Neural progenitor cell (in vitro differentiated cells): ENCODE measurements at regions not wholly inside any gene's neighbourhood (a gene's known extent, or its start where the extent isn't known, plus 50 kb on each side); places are given as distances from the start of the nearest gene placed in this dataset.

Experiments used
- DNase-seq: peaks from one replicate; pipeline ENCODE4 v3.0.0-alpha.2; 2016; ENCODE audit warnings: low spot score
- H2AFZ ChIP-seq: fragments of 200-600 bp; sonication (generic); replicated peaks from 2 replicates; pipeline ENCODE4 v1.6.1; 2016; ENCODE audit warnings: antibody characterized with exemption
- H3F3A ChIP-seq: fragments of 200-600 bp; sonication (generic); 2 replicates; pipeline ENCODE4 v1.6.1; 2016; ENCODE audit warnings: antibody characterized with exemption, low read depth
- H3K27ac ChIP-seq: fragments of 200-600 bp; sonication (generic); 2 replicates; pipeline ENCODE4 v1.5.1; 2016; ENCODE audit warnings: mild to moderate bottlenecking
- H3K27me3 ChIP-seq: fragments of 200-600 bp; sonication (generic); 2 replicates; pipeline ENCODE4 v1.6.1; 2016; ENCODE audit warnings: mild to moderate bottlenecking, moderate library complexity
- H3K36me3 ChIP-seq: fragments of 200-600 bp; sonication (generic); 2 replicates; pipeline ENCODE4 v1.5.1; 2016
- H3K4me1 ChIP-seq: fragments of 200-600 bp; sonication (generic); 2 replicates; pipeline ENCODE4 v1.6.1; 2016; ENCODE audit warnings: mixed run types
- H3K4me2 ChIP-seq: fragments of 200-600 bp; sonication (generic); 2 replicates; pipeline ENCODE4 v1.6.1; 2016
- H3K4me3 ChIP-seq: fragments of 200-600 bp; sonication (generic); 2 replicates; pipeline ENCODE4 v1.5.1; 2016
- H3K79me2 ChIP-seq: fragments of 200-600 bp; sonication (generic); 2 replicates; pipeline ENCODE4 v1.6.1; 2016; ENCODE audit warnings: low read depth
- H3K9ac ChIP-seq: fragments of 200-600 bp; sonication (generic); 2 replicates; pipeline ENCODE4 v1.6.1; 2016
- H3K9me3 ChIP-seq: fragments of 200-600 bp; sonication (generic); 2 replicates; pipeline ENCODE4 v1.5.1; 2016; ENCODE audit warnings: low read depth
- H4K20me1 ChIP-seq: fragments of 200-600 bp; sonication (generic); 2 replicates; pipeline ENCODE4 v1.6.1; 2016; ENCODE audit warnings: low read depth
- H3K27ac Mint-ChIP-seq: 3 replicates; pipeline ENCODE4 v1.8.0; 2021; ENCODE audit warnings: mixed read lengths
- H3K27me3 Mint-ChIP-seq: 2 replicates; pipeline ENCODE4 v1.8.0; 2022; ENCODE audit warnings: low read depth, mild to moderate bottlenecking, inconsistent platforms, moderate library complexity, mixed read lengths; ENCODE audit not compliant: insufficient read depth
- H3K36me3 Mint-ChIP-seq: 3 replicates; pipeline ENCODE4 v1.8.0; 2021; ENCODE audit warnings: mixed read lengths
- H3K4me1 Mint-ChIP-seq: 3 replicates; pipeline ENCODE4 v1.8.0; 2021; ENCODE audit warnings: mixed read lengths
- H3K4me3 Mint-ChIP-seq: 3 replicates; pipeline ENCODE4 v1.8.0; 2021; ENCODE audit warnings: mild to moderate bottlenecking, moderate library complexity, mixed read lengths
- H3K9me3 Mint-ChIP-seq: 3 replicates; pipeline ENCODE4 v1.8.0; 2020; ENCODE audit warnings: mixed read lengths
- EZH2 ChIP-seq: fragments of 200-600 bp; sonication (generic); IDR thresholded peaks from 2 replicates; pipeline ENCODE4 v1.6.1; 2017; ENCODE audit warnings: antibody characterized with exemption, mild to moderate bottlenecking, moderate library complexity
- EZH2phosphoT487 ChIP-seq: fragments of 200-600 bp; sonication (generic); IDR thresholded peaks from 2 replicates; pipeline ENCODE4 v1.6.1; 2017; ENCODE audit warnings: antibody characterized with exemption
- TF ChIP-seq, protein P1 (sequence below): fragments of 200-600 bp; sonication (generic); IDR thresholded peaks from 2 replicates; pipeline ENCODE4 v1.5.1; 2017; ENCODE audit warnings: antibody characterized with exemption, mild to moderate bottlenecking

GRCh38 chr4:170662250-170662649 is 572.5 kb upstream of the AADAT start:
- no peak overlapping the region for H3K27ac Mint-ChIP-seq

DNA sequence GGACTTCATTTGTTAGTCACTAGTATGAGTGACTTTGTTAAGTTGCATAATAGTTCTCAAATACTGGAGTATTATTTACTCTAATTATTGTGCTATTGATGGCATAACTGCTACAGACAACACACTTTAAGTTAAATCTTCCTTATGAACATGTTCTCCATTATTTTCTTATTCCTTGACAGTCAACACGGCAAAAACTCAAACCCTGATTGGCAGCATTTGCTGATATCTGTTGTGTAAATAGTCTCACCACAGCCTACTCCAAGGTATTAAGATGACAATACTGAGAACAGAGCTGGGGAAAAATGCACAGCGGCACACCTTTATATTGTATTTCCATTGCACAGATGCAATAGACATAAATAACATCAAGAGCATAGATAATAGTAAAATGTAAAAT is 568.0 kb upstream of the AADAT start:
- H3K4me2 ChIP-seq: no peak overlapping the region
- H3K79me2 ChIP-seq: no peaks in the 10 kb centered on the region
- no peak overlapping the region for H3K27ac Mint-ChIP-seq
- no peak overlapping the region for H3K4me3 ChIP-seq
- no peak for DNase-seq
- TF ChIP-seq, protein P1, sequence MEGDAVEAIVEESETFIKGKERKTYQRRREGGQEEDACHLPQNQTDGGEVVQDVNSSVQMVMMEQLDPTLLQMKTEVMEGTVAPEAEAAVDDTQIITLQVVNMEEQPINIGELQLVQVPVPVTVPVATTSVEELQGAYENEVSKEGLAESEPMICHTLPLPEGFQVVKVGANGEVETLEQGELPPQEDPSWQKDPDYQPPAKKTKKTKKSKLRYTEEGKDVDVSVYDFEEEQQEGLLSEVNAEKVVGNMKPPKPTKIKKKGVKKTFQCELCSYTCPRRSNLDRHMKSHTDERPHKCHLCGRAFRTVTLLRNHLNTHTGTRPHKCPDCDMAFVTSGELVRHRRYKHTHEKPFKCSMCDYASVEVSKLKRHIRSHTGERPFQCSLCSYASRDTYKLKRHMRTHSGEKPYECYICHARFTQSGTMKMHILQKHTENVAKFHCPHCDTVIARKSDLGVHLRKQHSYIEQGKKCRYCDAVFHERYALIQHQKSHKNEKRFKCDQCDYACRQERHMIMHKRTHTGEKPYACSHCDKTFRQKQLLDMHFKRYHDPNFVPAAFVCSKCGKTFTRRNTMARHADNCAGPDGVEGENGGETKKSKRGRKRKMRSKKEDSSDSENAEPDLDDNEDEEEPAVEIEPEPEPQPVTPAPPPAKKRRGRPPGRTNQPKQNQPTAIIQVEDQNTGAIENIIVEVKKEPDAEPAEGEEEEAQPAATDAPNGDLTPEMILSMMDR: no peak
- TF ChIP-seq EZH2phosphoT487: no peak
- TF ChIP-seq EZH2: no peak
- H3K4me3 Mint-ChIP-seq: no peak overlapping the region
- H3K27me3 ChIP-seq: no peaks in the 10 kb centered on the region
- no peaks in the 10 kb centered on the region for H3K9me3 ChIP-seq
- no peaks in the 10 kb centered on the region for H3F3A ChIP-seq
- no peak overlapping the region for H2AFZ ChIP-seq
- no peaks in the 10 kb centered on the region for H4K20me1 ChIP-seq
- no peak overlapping the region for H3K9ac ChIP-seq
- H3K27ac ChIP-seq: no peak overlapping the region
- H3K36me3 Mint-ChIP-seq: no peaks in the 10 kb centered on the region
- peaks cover 2% of the 10 kb centered on the region for H3K4me1 Mint-ChIP-seq
- H3K9me3 Mint-ChIP-seq: no peaks in the 10 kb centered on the region
- no peaks in the 10 kb centered on the region for H3K27me3 Mint-ChIP-seq
- no peaks in the 10 kb centered on the region for H3K36me3 ChIP-seq
- no peaks in the 10 kb centered on the region for H3K4me1 ChIP-seq

More at GRCh38 chr4:170662250-170662649, 572.5 kb upstream of the AADAT start:
- no peak overlapping the region for H3K4me2 ChIP-seq
- H3K27ac ChIP-seq: no peak overlapping the region
- H3K9me3 ChIP-seq: no peaks in the 10 kb centered on the region
- H3K4me1 ChIP-seq: no peaks in the 10 kb centered on the region
- H3K36me3 Mint-ChIP-seq: no peaks in the 10 kb centered on the region
- peaks cover 2% of the 10 kb centered on the region for H3K4me1 Mint-ChIP-seq
- H3K4me3 Mint-ChIP-seq: no peak overlapping the region
- H3K4me3 ChIP-seq: no peak overlapping the region
- no peak for DNase-seq
- no peaks in the 10 kb centered on the region for H3K9me3 Mint-ChIP-seq
- TF ChIP-seq EZH2: no peak
- TF ChIP-seq, protein P1: no peak
- TF ChIP-seq EZH2phosphoT487: no peak
- H3F3A ChIP-seq: no peaks in the 10 kb centered on the region
- H3K36me3 ChIP-seq: no peaks in the 10 kb centered on the region
- no peaks in the 10 kb centered on the region for H4K20me1 ChIP-seq
- H3K27me3 Mint-ChIP-seq: no peaks in the 10 kb centered on the region
- no peak overlapping the region for H2AFZ ChIP-seq
- no peaks in the 10 kb centered on the region for H3K79me2 ChIP-seq
- no peak overlapping the region for H3K9ac ChIP-seq
- no peaks in the 10 kb centered on the region for H3K27me3 ChIP-seq

DNA sequence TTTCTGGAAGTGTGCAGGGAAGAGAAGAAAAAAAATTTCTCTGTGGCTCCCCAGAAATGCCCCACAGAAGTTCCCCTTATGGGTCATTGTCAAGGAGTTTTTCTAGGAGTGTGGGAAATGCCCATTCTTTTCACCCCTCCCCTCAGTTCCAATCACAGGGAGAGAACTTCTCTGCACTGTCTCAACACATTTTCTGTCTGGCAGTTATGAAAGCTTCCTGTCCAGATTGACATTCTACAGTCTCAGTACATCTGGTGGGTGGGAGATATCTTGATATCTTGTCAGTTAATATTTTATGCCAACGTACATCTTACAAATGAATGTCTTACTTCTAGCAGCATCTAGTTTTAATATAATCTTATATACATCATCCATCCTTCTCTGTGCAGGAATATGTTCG is 566.8 kb upstream of the AADAT start:
- no peak overlapping the region for H2AFZ ChIP-seq
- no peaks in the 10 kb centered on the region for H3K79me2 ChIP-seq
- no peak overlapping the region for H3K4me3 ChIP-seq
- no peak overlapping the region for H3K9ac ChIP-seq
- no peak overlapping the region for H3K4me2 ChIP-seq
- Mint-ChIP-seq H3K9me3 (no peaks in the 10 kb centered on the region), H3K4me3 (no peak overlapping the region), H3K27me3 (no peaks in the 10 kb centered on the region), H3K36me3 (no peaks in the 10 kb centered on the region), H3K4me1 (no peaks in the 10 kb centered on the region), H3K27ac (no peak overlapping the region)
- no peaks in the 10 kb centered on the region for H3K9me3 ChIP-seq
- H4K20me1 ChIP-seq: no peaks in the 10 kb centered on the region
- no peaks in the 10 kb centered on the region for H3K36me3 ChIP-seq
- H3K4me1 ChIP-seq: no peaks in the 10 kb centered on the region
- H3K27me3 ChIP-seq: no peaks in the 10 kb centered on the region
- TF ChIP-seq, protein P1: no peak
- TF ChIP-seq EZH2 (no peak), EZH2phosphoT487 (no peak)
- H3F3A ChIP-seq: no peaks in the 10 kb centered on the region
- H3K27ac ChIP-seq: no peak overlapping the region
- DNase-seq: no peak

DNA sequence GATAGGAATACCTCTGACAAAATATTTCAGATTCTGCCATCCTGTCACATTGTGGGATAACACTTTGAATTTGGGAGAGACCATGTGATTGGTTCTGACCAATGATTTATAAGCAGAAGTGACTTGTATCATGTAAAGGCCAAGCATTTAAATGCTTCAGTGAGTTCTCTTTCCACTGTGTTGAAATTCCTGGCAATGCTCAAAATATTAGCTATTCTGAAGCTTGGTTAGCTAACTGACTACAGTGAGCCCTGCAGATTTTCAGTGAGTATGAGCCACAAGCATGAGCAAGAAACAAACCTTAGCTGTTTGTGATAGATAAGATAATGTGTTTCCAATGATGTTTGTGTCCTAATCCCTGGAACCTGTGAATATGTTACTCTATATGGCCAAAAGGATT is 562.8 kb upstream of the AADAT start:
- Histone ChIP-seq H4K20me1 (no peaks in the 10 kb centered on the region), H3F3A (no peaks in the 10 kb centered on the region), H3K9me3 (no peaks in the 10 kb centered on the region), H3K4me1 (no peaks in the 10 kb centered on the region), H3K4me2 (no peak overlapping the region), H3K4me3 (no peak overlapping the region), H2AFZ (no peak overlapping the region), H3K36me3 (no peaks in the 10 kb centered on the region), H3K27ac (no peak overlapping the region), H3K79me2 (no peaks in the 10 kb centered on the region), H3K27me3 (no peaks in the 10 kb centered on the region), H3K9ac (no peak overlapping the region)
- no peaks in the 10 kb centered on the region for H3K9me3 Mint-ChIP-seq
- H3K4me1 Mint-ChIP-seq: no peaks in the 10 kb centered on the region
- DNase-seq: no peak
- TF ChIP-seq EZH2phosphoT487 (no peak), EZH2 (no peak)
- TF ChIP-seq, protein P1: no peak
- no peaks in the 10 kb centered on the region for H3K36me3 Mint-ChIP-seq
- H3K4me3 Mint-ChIP-seq: no peak overlapping the region
- H3K27ac Mint-ChIP-seq: no peak overlapping the region
- H3K27me3 Mint-ChIP-seq: no peaks in the 10 kb centered on the region
